ENCODE measurements at regions not wholly inside any gene's neighbourhood (a gene's known extent, or its start where the extent isn't known, plus 50 kb on each side); places are given as distances from the start of the nearest gene placed in this dataset.
"Not testable (repeated sequence)": the region's sequence is repeated elsewhere in the genome, so short reads cannot be mapped to it uniquely, and the experiment has no call there.

DNA sequence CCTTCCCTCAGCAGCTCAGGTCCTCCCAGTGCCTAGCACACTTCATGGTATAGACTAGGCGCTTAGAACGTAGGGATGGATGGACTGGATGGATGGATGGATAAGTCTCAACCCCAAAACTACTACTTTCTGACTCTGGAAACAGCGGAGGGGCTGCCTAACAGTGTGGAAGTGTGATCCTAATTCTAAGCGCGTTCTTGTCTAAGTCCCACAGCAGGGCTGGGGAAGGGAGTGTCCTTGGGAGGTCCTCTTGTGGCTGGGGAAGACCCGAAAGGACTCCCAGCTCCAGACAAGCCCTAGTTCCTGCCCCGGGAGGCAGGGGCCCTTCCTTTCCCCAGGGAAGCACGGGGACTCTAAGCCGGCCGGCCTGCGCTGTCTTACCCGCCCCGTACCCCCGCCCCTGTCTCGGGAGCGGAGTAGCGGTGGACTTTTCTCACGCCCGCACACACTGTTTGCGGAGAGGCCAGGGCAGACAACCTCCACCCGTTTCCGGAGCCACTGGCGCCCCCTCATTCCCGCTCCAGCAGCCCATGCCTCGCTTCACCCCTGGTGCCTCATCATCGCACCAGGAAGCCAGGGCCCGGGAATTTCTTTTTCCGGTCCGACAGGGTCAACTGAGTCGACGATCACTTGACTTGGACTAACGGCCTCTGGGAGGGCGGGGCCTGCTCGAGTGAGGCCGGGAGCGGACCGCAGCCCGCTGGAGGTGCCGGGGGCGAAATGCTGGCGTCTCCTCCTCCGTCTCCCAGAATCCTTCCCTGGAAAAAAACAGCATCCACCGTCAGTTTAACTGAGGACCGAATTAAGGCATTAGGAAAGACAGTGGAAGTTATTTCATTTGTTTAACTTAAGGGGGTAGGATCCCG is 133.3 kb downstream of the TBC1D2B start:
- DNase-seq, result peak; percentile 42 to 59

GRCh38 chr15:77942611-77943211 is 134.8 kb downstream of the TBC1D2B start:
- DNase-seq, result no peak

GRCh38 chr15:77941090-77941827 is 136.3 kb downstream of the TBC1D2B start:
- not testable (repeated sequence) for DNase-seq

DNA sequence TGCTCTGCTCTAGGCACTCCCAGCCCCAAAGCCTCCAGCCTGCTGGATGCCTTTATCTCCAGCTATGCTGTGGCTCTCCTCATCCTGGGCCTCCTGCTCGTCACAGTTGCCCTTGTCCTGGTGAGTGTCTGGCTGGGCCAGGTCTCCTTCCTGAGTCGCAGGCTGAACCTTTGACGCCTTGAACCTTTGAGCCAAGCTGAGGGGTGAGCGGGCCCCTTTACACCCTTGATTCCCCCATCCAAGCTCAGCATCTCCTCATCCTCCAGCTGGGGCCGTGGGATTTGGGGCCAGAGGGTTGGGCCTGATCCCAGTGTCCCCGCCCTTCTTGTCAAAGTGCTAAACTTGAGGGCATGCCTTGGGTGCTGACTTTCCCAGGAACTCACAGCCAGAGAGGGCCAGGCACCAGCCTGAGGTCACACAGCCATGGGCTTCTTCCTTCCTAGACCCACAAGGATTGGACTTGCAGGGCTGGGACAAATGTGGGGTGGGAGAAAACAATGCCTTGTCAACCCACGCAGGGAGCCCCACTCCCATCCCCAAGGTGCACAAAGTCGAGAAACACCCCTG is 137.0 kb downstream of the TBC1D2B start:
- DNase-seq, result no peak

DNA sequence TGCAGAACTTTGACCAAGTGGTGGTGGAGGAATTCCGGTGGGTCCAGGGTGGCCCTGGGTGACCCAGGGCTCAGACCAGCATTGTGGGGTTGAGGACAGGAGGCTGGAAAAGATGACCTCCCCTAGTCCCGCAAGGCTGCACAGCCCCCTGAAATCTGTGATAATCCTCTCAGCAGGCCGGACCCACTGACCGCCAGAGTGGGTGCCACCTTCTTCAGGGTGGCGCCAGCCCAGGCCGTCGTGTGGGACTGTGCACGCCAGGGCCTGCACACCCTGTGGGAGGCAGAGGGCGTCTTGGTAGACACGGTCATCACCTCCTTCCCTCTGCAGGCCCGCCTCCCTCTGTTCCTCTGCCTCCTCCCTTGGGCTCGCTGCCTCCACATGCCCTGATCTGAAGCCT is 137.7 kb downstream of the TBC1D2B start:
- DNase-seq, result no peak

- DNase-seq, result not testable (repeated sequence)
Measured at GRCh38 chr15:77939026-77939425, 138.5 kb downstream of the TBC1D2B start.

DNA sequence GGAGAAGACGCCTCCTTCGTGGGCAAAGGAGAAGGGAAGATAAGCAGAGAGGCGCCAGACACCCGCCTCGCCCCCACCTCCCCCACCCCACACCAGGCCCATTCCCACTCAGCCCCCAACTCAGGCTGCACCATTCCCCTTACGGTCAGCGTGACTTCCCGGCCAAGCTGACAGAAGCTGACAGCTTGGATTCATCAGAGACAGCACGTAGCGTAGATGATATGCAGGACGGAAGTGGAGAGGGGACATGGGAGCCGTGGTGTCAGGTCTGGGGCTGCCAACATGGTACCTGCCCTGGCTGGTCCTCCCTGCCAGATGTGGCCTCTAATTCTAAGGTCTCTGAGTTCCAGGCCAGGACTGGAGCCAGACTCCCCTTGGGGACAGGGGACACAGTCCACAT is 139.0 kb downstream of the TBC1D2B start:
- not testable (repeated sequence) for DNase-seq

DNA sequence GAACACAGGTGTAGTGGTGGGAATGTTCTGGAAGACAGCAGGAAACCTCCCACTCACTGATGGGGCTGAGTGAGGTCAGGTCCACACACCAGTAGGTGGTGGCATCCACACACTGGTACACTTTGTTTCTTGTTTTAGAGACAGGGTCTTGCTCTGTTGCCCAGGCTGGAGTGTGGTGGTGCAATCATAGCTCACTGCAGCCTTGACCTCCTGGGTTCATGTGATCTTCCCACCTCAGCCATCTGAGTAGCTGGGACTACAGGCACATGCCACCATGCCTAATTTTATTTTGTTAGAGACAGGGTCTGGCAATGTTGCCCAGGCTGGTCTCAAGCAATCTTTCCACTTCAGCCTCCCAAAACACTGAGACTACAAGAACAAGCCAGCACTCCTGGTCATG is 140.9 kb downstream of the TBC1D2B start:
- not testable (repeated sequence) for DNase-seq

DNA sequence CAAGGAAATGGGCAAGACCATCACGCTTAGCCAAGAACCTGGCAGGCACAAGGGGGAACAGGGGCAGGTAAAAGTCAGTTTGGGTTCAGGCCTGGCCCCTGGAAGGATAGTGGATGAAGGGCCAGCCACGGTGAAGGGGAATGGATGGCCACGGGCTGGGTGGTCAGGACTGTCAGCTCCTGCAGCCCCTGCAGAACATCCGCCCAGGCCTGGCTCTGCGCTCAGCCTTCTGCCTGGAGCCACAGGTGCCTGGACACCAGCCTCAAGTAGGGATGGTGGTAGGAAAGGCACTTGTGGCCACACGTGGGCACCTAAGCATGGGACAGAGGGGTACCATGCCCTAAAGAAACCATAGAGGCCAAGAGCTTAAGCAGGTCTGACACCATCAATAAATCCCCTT is 143.0 kb downstream of the TBC1D2B start:
- not testable (repeated sequence) for DNase-seq

DNA sequence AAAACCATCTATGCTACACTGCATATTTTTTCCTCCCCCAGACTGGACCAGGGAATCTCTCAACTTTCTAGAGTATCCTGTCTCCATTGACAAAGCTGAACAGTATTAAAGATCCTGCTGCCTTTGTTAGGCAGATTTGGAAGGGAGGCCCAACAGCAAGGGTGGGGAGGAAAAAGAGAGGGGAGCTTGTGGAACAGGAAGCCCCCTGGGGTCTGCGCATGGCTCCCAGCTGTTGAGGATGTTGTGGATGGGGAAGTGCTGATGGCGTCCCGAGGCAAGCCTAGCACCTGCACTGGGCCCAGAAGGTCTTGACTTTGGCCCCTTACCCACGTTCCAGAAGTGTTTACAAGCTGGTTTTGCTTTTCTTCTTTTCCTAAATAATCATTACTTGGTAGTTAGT is 146.6 kb downstream of the TBC1D2B start:
- not testable (repeated sequence) for DNase-seq

GRCh38 chr15:77930490-77930889 is 147.0 kb downstream of the TBC1D2B start:
- DNase-seq, result not testable (repeated sequence)

DNA sequence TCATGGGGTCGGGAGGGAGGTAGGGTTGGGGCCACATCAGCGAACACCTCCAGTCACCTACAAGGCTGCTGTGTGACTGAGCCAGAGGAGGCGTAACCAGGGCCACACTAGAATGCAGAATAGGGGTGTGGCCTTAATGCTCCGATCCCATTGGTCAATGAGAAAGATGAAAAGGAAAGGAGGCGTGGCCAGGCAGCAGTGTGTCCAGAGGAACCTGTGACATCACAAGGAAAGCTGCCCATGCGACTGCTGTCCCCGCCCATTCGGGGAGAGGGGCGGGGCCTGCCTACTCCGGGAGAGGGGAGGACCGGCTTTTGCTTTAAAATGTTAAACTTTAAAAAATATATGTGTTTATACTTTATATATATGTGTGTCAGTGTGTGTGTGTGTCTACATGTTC is 150.7 kb downstream of the TBC1D2B start:
- DNase-seq, result not testable (repeated sequence)

DNA sequence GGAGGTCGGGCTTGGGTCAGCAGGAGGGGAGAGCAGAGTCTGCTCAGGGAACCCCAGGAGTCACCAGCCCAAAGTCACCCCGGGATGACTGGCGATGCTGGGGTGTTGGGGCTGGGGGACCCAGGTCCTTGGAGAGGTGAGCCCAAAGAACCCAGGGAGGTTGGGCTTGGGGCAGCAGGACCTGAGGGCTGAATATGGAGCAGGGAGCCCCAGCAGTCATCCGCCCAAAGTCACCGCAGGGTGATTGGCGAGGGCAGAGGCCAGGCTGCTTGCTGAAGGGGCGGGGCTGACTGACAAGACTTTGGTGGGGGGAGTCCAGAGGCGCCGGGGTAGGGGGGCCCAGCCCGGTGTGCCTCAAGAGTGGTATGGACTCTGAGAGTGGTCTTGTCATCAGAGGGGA is 151.2 kb downstream of the TBC1D2B start:
- not testable (repeated sequence) for DNase-seq

DNA sequence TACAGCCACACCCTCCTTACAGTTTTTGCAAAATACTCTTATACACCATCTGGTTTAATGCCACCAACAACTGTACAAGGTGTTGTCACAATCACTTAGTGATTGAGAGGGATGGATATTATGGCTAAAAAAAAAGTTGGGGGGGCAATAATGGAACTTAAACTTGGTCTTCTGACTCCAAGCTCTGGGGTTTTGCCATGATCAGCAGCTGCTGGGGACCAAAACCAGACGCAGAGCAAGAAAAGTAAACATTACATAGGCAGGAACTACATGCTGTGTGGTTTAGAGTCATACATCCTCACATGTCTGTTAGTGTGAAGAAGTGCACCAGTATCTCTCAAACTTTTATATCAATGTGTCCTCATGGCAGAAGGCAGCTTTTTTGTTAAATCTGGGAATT is 152.4 kb downstream of the TBC1D2B start:
- not testable (repeated sequence) for DNase-seq

DNA sequence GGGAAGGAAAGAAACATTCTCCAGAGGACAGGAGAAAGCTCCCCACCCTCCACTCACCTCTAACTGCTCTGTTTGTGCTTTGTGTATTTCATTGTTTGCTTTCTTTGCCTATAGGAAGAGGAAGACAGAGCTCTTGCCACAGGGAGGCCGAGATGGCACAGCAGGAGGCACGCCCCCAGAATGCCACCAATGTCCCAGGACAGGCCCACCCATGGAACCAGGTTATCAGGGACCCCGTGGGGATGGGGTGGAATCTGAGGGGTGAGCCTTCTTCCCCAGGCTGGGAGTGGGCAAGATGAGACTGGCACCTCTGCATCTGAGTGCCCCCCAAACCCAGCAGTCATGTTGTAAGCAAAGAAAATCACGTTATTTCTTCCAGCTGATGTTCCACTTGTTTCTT is 155.8 kb downstream of the TBC1D2B start:
- DNase-seq, result no peak

GRCh38 chr15:77916966-77917635 is 160.4 kb downstream of the TBC1D2B start:
- not testable (repeated sequence) for DNase-seq

GRCh38 chr15:77915961-77916330 is 161.6 kb downstream of the TBC1D2B start:
- not testable (repeated sequence) for DNase-seq

- DNase-seq, result no peak
Measured at GRCh38 chr15:77915261-77915960, 162.1 kb downstream of the TBC1D2B start.

DNA sequence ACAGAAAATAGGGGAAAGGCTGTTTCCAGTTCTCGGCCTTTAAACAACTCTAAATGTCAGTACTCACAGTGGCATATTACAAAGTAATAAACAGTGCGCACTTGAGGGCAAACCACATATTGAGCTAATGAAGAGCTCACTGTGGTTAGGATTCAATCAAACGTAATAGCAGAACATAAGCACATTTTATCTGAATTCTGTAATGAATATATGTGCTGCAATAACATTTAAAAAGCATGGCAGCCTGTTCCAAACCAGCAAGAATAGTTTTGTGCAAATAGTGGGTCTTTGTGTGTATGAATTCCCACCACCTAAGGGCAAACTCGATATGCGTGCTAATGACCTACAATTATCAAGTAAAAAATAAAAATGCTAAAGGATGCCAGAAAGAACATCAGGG is 163.0 kb downstream of the TBC1D2B start:
- not testable (repeated sequence) for DNase-seq

DNA sequence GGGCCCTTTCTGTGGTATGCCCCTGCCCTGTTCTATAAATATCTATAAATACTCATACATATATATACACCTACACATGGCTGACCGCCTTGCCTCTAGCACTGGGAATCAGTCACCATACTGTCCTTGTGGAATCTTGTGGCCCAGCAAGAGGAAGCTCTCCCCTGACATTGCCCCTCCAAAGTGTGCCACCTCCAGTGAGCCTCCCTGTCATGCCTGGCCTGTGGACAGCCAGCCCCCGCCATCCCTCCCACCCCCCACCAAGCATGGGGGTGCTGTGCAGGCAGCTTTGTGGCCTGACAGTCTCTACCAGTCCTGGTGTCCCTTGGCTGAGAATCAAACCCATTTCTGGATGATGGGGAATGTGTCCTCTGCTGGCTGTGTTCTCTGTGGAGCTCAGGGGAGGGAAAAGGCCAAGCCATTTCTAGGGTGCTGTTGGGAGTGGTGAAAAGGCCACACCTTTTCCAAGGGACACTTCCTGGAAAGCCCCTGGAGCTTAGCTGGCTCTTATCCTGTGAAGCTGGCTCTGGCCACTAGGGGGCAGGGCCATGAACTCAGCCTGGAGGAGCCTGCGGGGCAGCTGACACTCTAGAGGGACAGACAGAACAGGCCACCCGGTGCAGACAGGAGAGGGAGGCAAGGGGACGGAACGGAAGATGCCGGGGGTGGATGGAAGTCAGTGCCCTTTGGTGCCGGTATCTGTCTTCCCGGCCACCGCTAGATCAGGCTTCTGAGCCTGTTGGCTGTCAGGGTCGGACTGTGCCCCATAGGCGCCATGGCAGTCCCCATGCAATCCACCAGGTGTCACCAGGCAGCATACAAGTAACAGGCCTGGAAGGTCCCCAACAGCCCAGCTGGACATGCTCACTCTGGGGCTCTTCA is 167.2 kb downstream of the TBC1D2B start:
- peak; percentile 66 to 76 for DNase-seq
